SK-MEL-5 (cell line): ENCODE measurements at regions not wholly inside any gene's neighbourhood (a gene's known extent, or its start where the extent isn't known, plus 50 kb on each side); places are given as distances from the start of the nearest gene placed in this dataset.

Experiments
- DNase-seq: peaks from one replicate; pipeline ENCODE4 v3.0.0-alpha.2; 2016; ENCODE audit warnings: low read depth, low spot score
- in situ Hi-C: cut with HindIII; loops from 2 replicates; pipeline ENCODE4 v1.10.0; 2016; ENCODE audit warnings: low sequenced_read_pairs, high pct_unique_total_duplicates, low pct_unique_long_range_greater_than_20kb

- in situ Hi-C loops, result no loop called here
- DNase-seq, result no peak
Measured at GRCh38 chr14:98014851-98015615, 1217.9 kb downstream of the VRK1 start.

GRCh38 chr14:98015921-98016320 is 1218.7 kb downstream of the VRK1 start:
- no peak for DNase-seq
- in situ Hi-C loops, result no loop called here

GRCh38 chr14:98018628-98019027 is 1221.4 kb downstream of the VRK1 start:
- in situ Hi-C loops, result no loop called here
- no peak for DNase-seq

- DNase-seq, result no peak
- in situ Hi-C loops, result no loop called here
Measured at GRCh38 chr14:98022541-98023520, 1225.6 kb downstream of the VRK1 start.

- in situ Hi-C loops, result no loop called here
- DNase-seq, result no peak
Measured at GRCh38 chr14:98028162-98028561, 1231.0 kb downstream of the VRK1 start.

GRCh38 chr14:98035396-98035795 is 1236.6 kb downstream of the BCL11B start:
- in situ Hi-C loops, result no loop called here
- DNase-seq, result no peak

GRCh38 chr14:98037831-98038230 is 1234.2 kb downstream of the BCL11B start:
- DNase-seq, result no peak
- in situ Hi-C loops, result no loop called here

GRCh38 chr14:98056946-98057345 is 1215.1 kb downstream of the BCL11B start:
- DNase-seq, result no peak
- in situ Hi-C loops, result no loop called here

GRCh38 chr14:98059106-98059505 is 1212.9 kb downstream of the BCL11B start:
- in situ Hi-C loops, result no loop called here
- no peak for DNase-seq

GRCh38 chr14:98062083-98062482 is 1209.9 kb downstream of the BCL11B start:
- DNase-seq, result no peak
- in situ Hi-C loops, result no loop called here

- no peak for DNase-seq
- in situ Hi-C loops, result no loop called here
Measured at GRCh38 chr14:98069712-98070171, 1202.3 kb downstream of the BCL11B start.

GRCh38 chr14:98070536-98070935 is 1201.5 kb downstream of the BCL11B start:
- no peak for DNase-seq
- in situ Hi-C loops, result no loop called here

- no peak for DNase-seq
- in situ Hi-C loops, result no loop called here
Measured at GRCh38 chr14:98074111-98074510, 1197.9 kb downstream of the BCL11B start.

GRCh38 chr14:98077176-98077575 is 1194.8 kb downstream of the BCL11B start:
- in situ Hi-C loops, result no loop called here
- DNase-seq, result no peak

GRCh38 chr14:98082833-98083232 is 1189.2 kb downstream of the BCL11B start:
- in situ Hi-C loops, result no loop called here
- DNase-seq, result no peak

GRCh38 chr14:98085751-98086150 is 1186.2 kb downstream of the BCL11B start:
- in situ Hi-C loops, result no loop called here
- DNase-seq, result no peak

- DNase-seq, result no peak
- in situ Hi-C loops, result no loop called here
Measured at GRCh38 chr14:98093111-98093510, 1178.9 kb downstream of the BCL11B start.

- in situ Hi-C loops, result no loop called here
- no peak for DNase-seq
Measured at GRCh38 chr14:98099527-98099926, 1172.5 kb downstream of the BCL11B start.

- in situ Hi-C loops, result no loop called here
- DNase-seq, result no peak
Measured at GRCh38 chr14:98101323-98101722, 1170.7 kb downstream of the BCL11B start.
